GM23338 (cell line): ENCODE measurements at regions not wholly inside any gene's neighbourhood (a gene's known extent, or its start where the extent isn't known, plus 50 kb on each side); places are given as distances from the start of the nearest gene placed in this dataset.

ENCODE experiments used
- ATAC-seq: fragments of 200-7000 bp; cut with Tn5 transposase; 3 replicates; pipeline ENCODE4 v1.9.1; 2020
- DNase-seq: peaks from one replicate; pipeline ENCODE4 v3.0.0-alpha.2; 2015; ENCODE audit warnings: low spot score
- H2AFZ ChIP-seq: fragments of 200-600 bp; sonication (generic); 2 replicates; pipeline ENCODE4 v1.8.0; 2016; ENCODE audit warnings: antibody characterized with exemption, mild to moderate bottlenecking, moderate library complexity
- H3F3A ChIP-seq: fragments of 200-600 bp; sonication (generic); replicated peaks from 2 replicates; pipeline ENCODE4 v1.8.0; 2017; ENCODE audit warnings: antibody characterized with exemption, mixed run types, low read depth
- H3K27ac ChIP-seq: fragments of 200-600 bp; sonication (generic); 2 replicates; pipeline ENCODE4 v1.6.1; 2016; ENCODE audit warnings: low read depth
- H3K27me3 ChIP-seq: fragments of 200-600 bp; sonication (generic); 2 replicates; pipeline ENCODE4 v1.8.0; 2016; ENCODE audit warnings: mild to moderate bottlenecking, mixed run types, moderate library complexity; ENCODE audit not compliant: insufficient read depth
- H3K36me3 ChIP-seq: fragments of 200-600 bp; sonication (generic); 2 replicates; pipeline ENCODE4 v1.8.0; 2016; ENCODE audit warnings: mild to moderate bottlenecking; ENCODE audit not compliant: insufficient read depth
- H3K4me1 ChIP-seq: fragments of 200-600 bp; sonication (generic); 2 replicates; pipeline ENCODE4 v1.8.0; 2016; ENCODE audit warnings: mild to moderate bottlenecking, moderate library complexity; ENCODE audit not compliant: insufficient read depth
- H3K4me2 ChIP-seq: fragments of 200-600 bp; sonication (generic); 2 replicates; pipeline ENCODE4 v1.7.1; 2017; ENCODE audit warnings: mixed run types
- H3K4me3 ChIP-seq: fragments of 200-600 bp; sonication (generic); 2 replicates; pipeline ENCODE4 v1.6.1; 2016; ENCODE audit warnings: mixed run types
- H3K79me2 ChIP-seq: fragments of 200-600 bp; sonication (generic); replicated peaks from 2 replicates; pipeline ENCODE4 v1.8.0; 2017; ENCODE audit warnings: mild to moderate bottlenecking; ENCODE audit not compliant: insufficient read depth
- H3K9me2 ChIP-seq: fragments of 200-600 bp; sonication (generic); 2 replicates; pipeline ENCODE4 v1.8.0; 2017; ENCODE audit not compliant: insufficient read depth
- H4K20me1 ChIP-seq: fragments of 200-600 bp; sonication (generic); replicated peaks from 2 replicates; pipeline ENCODE4 v1.8.0; 2017; ENCODE audit warnings: mild to moderate bottlenecking; ENCODE audit not compliant: insufficient read depth
- H3K27ac Mint-ChIP-seq: 2 replicates; pipeline ENCODE4 v1.8.0; 2020; ENCODE audit warnings: inconsistent platforms, mild to moderate bottlenecking, moderate library complexity, mixed read lengths
- H3K27me3 Mint-ChIP-seq: 3 replicates; pipeline ENCODE4 v1.8.0; 2022; ENCODE audit warnings: low read depth, mild to moderate bottlenecking, moderate library complexity, mixed read lengths, inconsistent platforms; ENCODE audit not compliant: insufficient read depth, poor library complexity
- H3K36me3 Mint-ChIP-seq: 3 replicates; pipeline ENCODE4 v1.8.0; 2021; ENCODE audit warnings: low read depth, mild to moderate bottlenecking, inconsistent platforms, moderate library complexity, mixed read lengths
- H3K4me1 Mint-ChIP-seq: 3 replicates; pipeline ENCODE4 v1.8.0; 2020; ENCODE audit warnings: mild to moderate bottlenecking, inconsistent platforms, mixed read lengths
- H3K4me3 Mint-ChIP-seq: 3 replicates; pipeline ENCODE4 v1.8.0; 2021; ENCODE audit warnings: moderate library complexity, mild to moderate bottlenecking, inconsistent platforms, mixed read lengths
- H3K9me3 Mint-ChIP-seq: 3 replicates; pipeline ENCODE4 v1.8.0; 2020; ENCODE audit warnings: moderate library complexity, mild to moderate bottlenecking, inconsistent platforms, mixed read lengths
- EZH2 ChIP-seq: fragments of 200-600 bp; sonication (generic); IDR thresholded peaks from one replicate; pipeline ENCODE4 v1.8.0; 2017; ENCODE audit warnings: antibody characterized with exemption, mild to moderate bottlenecking, low read depth; ENCODE audit not compliant: unreplicated experiment
- EZH2phosphoT487 ChIP-seq: fragments of 200-600 bp; sonication (generic); IDR thresholded peaks from one replicate; pipeline ENCODE4 v1.8.1; 2018; ENCODE audit warnings: antibody characterized with exemption; ENCODE audit not compliant: unreplicated experiment
- NANOG ChIP-seq: IDR thresholded peaks from 2 replicates; pipeline ENCODE4 v1.6.1; 2016; ENCODE audit warnings: antibody characterized with exemption, borderline replicate concordance
- POLR2AphosphoS5 ChIP-seq: IDR thresholded peaks from 2 replicates; pipeline ENCODE4 v1.6.1; 2016; ENCODE audit warnings: antibody characterized with exemption, low read depth
- ZNF331 ChIP-seq: fragments of 250-450 bp; sonication (Bioruptor Pico); IDR thresholded peaks from 2 replicates; pipeline ENCODE4 v1.5.0; 2020; ENCODE audit warnings: low read depth, mild to moderate bottlenecking, moderate library complexity
- ZNF462 ChIP-seq: fragments of 250-450 bp; sonication (Bioruptor Pico); IDR thresholded peaks from 2 replicates; pipeline ENCODE4 v1.5.0; 2020; ENCODE audit warnings: mild to moderate bottlenecking, moderate library complexity
- TF ChIP-seq, protein P1 (sequence below): IDR thresholded peaks from 2 replicates; pipeline ENCODE4 v1.6.1; 2016; ENCODE audit warnings: antibody characterized with exemption

DNA sequence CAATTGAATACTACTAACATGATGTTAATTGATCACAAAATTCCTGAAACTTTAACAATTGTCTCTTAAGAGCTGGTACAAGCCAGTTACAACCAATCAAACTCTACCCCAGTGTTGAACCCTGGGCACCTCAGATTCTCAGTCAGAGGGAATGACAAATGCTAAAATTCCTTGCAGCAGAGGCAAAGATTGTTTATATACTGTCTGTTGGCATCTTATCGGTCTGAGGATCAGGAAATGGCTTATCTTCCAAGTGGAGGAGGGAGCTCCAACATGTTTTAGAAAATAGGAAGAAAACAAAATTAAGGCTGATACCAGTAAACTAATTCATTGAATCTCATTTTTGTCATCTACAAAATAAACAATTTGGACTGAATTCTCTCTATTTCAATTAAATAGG lies 527.8 kb upstream of the ZNF608 start (continued):
- TF ChIP-seq ZNF462 (CRISPR knock-in tag) (no peak), EZH2 (no peak)
- TF ChIP-seq, protein P1, sequence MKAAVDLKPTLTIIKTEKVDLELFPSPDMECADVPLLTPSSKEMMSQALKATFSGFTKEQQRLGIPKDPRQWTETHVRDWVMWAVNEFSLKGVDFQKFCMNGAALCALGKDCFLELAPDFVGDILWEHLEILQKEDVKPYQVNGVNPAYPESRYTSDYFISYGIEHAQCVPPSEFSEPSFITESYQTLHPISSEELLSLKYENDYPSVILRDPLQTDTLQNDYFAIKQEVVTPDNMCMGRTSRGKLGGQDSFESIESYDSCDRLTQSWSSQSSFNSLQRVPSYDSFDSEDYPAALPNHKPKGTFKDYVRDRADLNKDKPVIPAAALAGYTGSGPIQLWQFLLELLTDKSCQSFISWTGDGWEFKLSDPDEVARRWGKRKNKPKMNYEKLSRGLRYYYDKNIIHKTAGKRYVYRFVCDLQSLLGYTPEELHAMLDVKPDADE = no peak

DNA sequence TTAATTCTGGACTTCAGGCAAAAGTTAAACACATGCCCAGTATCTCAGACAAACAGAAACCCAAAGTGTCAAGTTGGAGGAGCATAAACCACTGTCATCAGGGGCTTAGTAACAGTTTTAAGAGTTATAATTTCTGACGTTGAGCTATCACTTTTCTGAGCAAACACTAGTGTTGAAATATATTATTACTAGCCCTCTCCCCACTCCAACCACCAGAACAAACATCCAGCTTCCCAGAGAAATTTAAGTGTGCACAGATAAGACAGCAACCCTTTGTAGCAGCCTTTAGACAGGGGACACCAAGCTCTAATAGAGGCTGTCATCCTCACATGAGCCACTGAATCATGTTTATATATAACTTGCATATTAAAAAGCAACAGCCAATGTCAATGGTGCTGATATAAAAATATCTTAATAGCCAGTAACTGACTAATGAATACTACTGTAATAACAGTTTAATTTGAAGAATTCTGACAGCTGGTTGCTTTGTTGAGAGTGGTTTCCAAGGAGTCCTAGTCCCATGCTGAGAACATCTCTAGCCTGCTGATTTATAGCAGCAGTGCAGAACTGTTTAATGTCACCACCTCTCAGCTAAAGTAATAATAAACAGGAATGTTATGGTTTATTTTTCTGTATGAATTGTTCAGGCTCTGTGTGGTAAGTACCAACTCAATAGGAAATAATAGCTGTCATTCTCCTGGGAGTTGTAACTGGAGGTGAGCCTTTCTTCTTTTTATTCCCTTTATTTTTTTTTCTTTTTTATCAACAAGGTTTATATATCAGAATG lies 528.7 kb upstream of the ZNF608 start:
- Histone ChIP-seq H3K9me2 (peaks cover 4% of the 10 kb centered on the region; the same call in 1 of the 2 replicates), H3K27me3 (no peaks in the 10 kb centered on the region), H4K20me1 (no peaks in the 10 kb centered on the region), H3F3A (no peaks in the 10 kb centered on the region), H3K4me2 (no peak overlapping the region), H3K4me3 (no peak overlapping the region), H3K79me2 (no peaks in the 10 kb centered on the region), H3K36me3 (no peaks in the 10 kb centered on the region; the same call in 1 of the 2 replicates), H3K27ac (no peak overlapping the region), H2AFZ (no peak overlapping the region), H3K4me1 (peaks cover 10% of the 10 kb centered on the region)
- DNase-seq (no peak), ATAC-seq (no peak)
- Mint-ChIP-seq H3K4me1 (peaks cover 26% of the 10 kb centered on the region), H3K27me3 (no peaks in the 10 kb centered on the region), H3K9me3 (no peaks in the 10 kb centered on the region), H3K27ac (no peak overlapping the region), H3K36me3 (no peaks in the 10 kb centered on the region), H3K4me3 (no peak overlapping the region)
- TF ChIP-seq EZH2phosphoT487 (no peak), NANOG (no peak), ZNF331 (CRISPR knock-in tag) (no peak), ZNF462 (CRISPR knock-in tag) (no peak), EZH2 (no peak), POLR2AphosphoS5 (no peak)
